Activated naive CD4-positive, alpha-beta T cell treated with anti-CD3 and anti-CD28 coated beads for 36 hours (primary cell): ENCODE measurements at regions not wholly inside any gene's neighbourhood (a gene's known extent, or its start where the extent isn't known, plus 50 kb on each side); places are given as distances from the start of the nearest gene placed in this dataset.
"Not testable (repeated sequence)": the region's sequence is repeated elsewhere in the genome, so short reads cannot be mapped to it uniquely, and the experiment has no call there.

ENCODE experiments used
- CTCF ChIA-PET: fragments of 350-600 bp; sonication (Branson Sonifier 250); formaldehyde crosslinking; loops from one replicate; lab custom pipeline; 2021; ENCODE audit warnings: antibody characterized with exemption; lab: Charles Lee
- DNase-seq: peaks from one replicate; pipeline ENCODE4 v3.0.0-alpha.2; 2020
- H3K27ac Mint-ChIP-seq: one replicate; pipeline ENCODE4 v1.8.0; 2021; ENCODE audit warnings: mild to moderate bottlenecking, mixed read lengths
- H3K27me3 Mint-ChIP-seq: one replicate; pipeline ENCODE4 v1.8.0; 2021; ENCODE audit warnings: low read depth, mixed read lengths
- H3K36me3 Mint-ChIP-seq: one replicate; pipeline ENCODE4 v1.8.0; 2021; ENCODE audit warnings: low read depth, mixed read lengths
- H3K4me1 Mint-ChIP-seq: one replicate; pipeline ENCODE4 v1.8.0; 2021; ENCODE audit warnings: low read depth, mixed read lengths
- H3K4me3 Mint-ChIP-seq: one replicate; pipeline ENCODE4 v1.8.0; 2021; ENCODE audit warnings: mild to moderate bottlenecking, moderate library complexity, mixed read lengths
- H3K9me3 Mint-ChIP-seq: one replicate; pipeline ENCODE4 v1.8.0; 2021; ENCODE audit warnings: mixed read lengths
- intact Hi-C: fragments of 100-400 bp; cut with micrococcal nuclease; formaldehyde crosslinking; loops from one replicate; pipeline ENCODE4 v1.15.1; 2023

- Mint-ChIP-seq H3K27ac (no peak overlapping the region), H3K36me3 (peaks cover 3% of the 10 kb centered on the region), H3K9me3 (peaks cover 7% of the 10 kb centered on the region), H3K27me3 (no peaks in the 10 kb centered on the region), H3K4me3 (no peak overlapping the region), H3K4me1 (peaks cover 8% of the 10 kb centered on the region)
- no peak for DNase-seq
- CTCF ChIA-PET = no interaction called here
- intact Hi-C loops = loop anchor here (1.0 kb wide), 1 partner anchor 9 kb away; no protein-coding TSS in a partner anchor
These were observed 444.0 kb upstream of the PTGER4 start for GRCh38 chr5:40235471-40236400.

- Mint-ChIP-seq H3K4me3 (no peak overlapping the region), H3K9me3 (no peaks in the 10 kb centered on the region), H3K27me3 (no peaks in the 10 kb centered on the region), H3K4me1 (no peaks in the 10 kb centered on the region), H3K27ac (no peak overlapping the region), H3K36me3 (no peaks in the 10 kb centered on the region)
- DNase-seq = no peak
- intact Hi-C loops = no loop called here
- CTCF ChIA-PET = no interaction called here
These were observed 446.4 kb upstream of the PTGER4 start for GRCh38 chr5:40233268-40233667.

GRCh38 chr5:40227931-40228330 is 451.8 kb upstream of the PTGER4 start:
- Mint-ChIP-seq H3K4me1 (peaks cover 30% of the 10 kb centered on the region), H3K36me3 (no peaks in the 10 kb centered on the region), H3K27me3 (no peaks in the 10 kb centered on the region), H3K4me3 (no peak overlapping the region), H3K27ac (no peak overlapping the region), H3K9me3 (no peaks in the 10 kb centered on the region)
- intact Hi-C loops = loop anchor here (10.0 kb wide), 1 partner anchor 1013 kb away; the partner anchor contains the start of gene FYB1
- CTCF ChIA-PET = interaction anchor here (1.0 kb wide), 1 partner anchor 44 kb away, joined by 4 read pairs; no protein-coding TSS in a partner anchor
- DNase-seq = no peak

GRCh38 chr5:40227366-40227765 is 452.3 kb upstream of the PTGER4 start:
- Mint-ChIP-seq H3K36me3 (no peaks in the 10 kb centered on the region), H3K27me3 (no peaks in the 10 kb centered on the region), H3K4me1 (peaks cover 34% of the 10 kb centered on the region), H3K9me3 (no peaks in the 10 kb centered on the region), H3K27ac (no peak overlapping the region), H3K4me3 (no peak overlapping the region)
- intact Hi-C loops = loop anchor here (10.0 kb wide), 1 partner anchor 1013 kb away; the partner anchor contains the start of gene FYB1
- CTCF ChIA-PET = interaction anchor here (1.0 kb wide), 1 partner anchor 45 kb away, joined by 4 read pairs; no protein-coding TSS in a partner anchor
- DNase-seq = no peak

- DNase-seq = no peak
- H3K4me1 Mint-ChIP-seq = peaks cover 36% of the 10 kb centered on the region
- H3K36me3 Mint-ChIP-seq = no peaks in the 10 kb centered on the region
- no peaks in the 10 kb centered on the region for H3K27me3 Mint-ChIP-seq
- no peak overlapping the region for H3K4me3 Mint-ChIP-seq
- CTCF ChIA-PET = interaction anchor here (0.6 kb wide), 1 partner anchor 27 kb away, joined by 3 read pairs; no protein-coding TSS in a partner anchor
- no peaks in the 10 kb centered on the region for H3K9me3 Mint-ChIP-seq
- intact Hi-C loops = loop anchor here (1.0 to 10.0 kb wide), 2 partner anchors 8 to 1012 kb away; partner anchors contain the start of gene FYB1
- no peak overlapping the region for H3K27ac Mint-ChIP-seq
These were observed 452.8 kb upstream of the PTGER4 start for GRCh38 chr5:40226906-40227305.

- Mint-ChIP-seq H3K4me1 (peaks cover 49% of the 10 kb centered on the region), H3K27ac (peak overlapping the region; percentile 92)
- H3K36me3 Mint-ChIP-seq, H3K9me3 Mint-ChIP-seq, H3K27me3 Mint-ChIP-seq, H3K4me3 Mint-ChIP-seq: not testable (repeated sequence)
- CTCF ChIA-PET = interaction anchor here (0.6 to 1.0 kb wide), 2 partner anchors 18 to 45 kb away, joined by 3 read pairs; no protein-coding TSS in a partner anchor
- peak; percentile 61 for DNase-seq
- intact Hi-C loops = loop anchor here (10.0 kb wide), 1 partner anchor 1010 kb away; the partner anchor contains the start of gene FYB1
These were observed 454.6 kb upstream of the PTGER4 start for GRCh38 chr5:40225147-40225546.

GRCh38 chr5:40224421-40224820 is 455.3 kb upstream of the PTGER4 start:
- Mint-ChIP-seq H3K27me3 (no peaks in the 10 kb centered on the region), H3K4me1 (peaks cover 50% of the 10 kb centered on the region), H3K27ac (peak overlapping the region; percentile 92), H3K9me3 (no peaks in the 10 kb centered on the region), H3K36me3 (no peaks in the 10 kb centered on the region), H3K4me3 (peak overlapping the region; percentile 31)
- DNase-seq = peak; percentile 19
- intact Hi-C loops = loop anchor here (1.0 to 10.0 kb wide), 15 partner anchors 14 to 1010 kb away; partner anchors contain the start of gene FYB1
- CTCF ChIA-PET = interaction anchor here (1.3 kb wide), 1 partner anchor 187 kb away, joined by 3 read pairs; no protein-coding TSS in a partner anchor

GRCh38 chr5:40223884-40224402 is 455.8 kb upstream of the PTGER4 start:
- CTCF ChIA-PET = interaction anchor here (1.3 kb wide), 1 partner anchor 188 kb away, joined by 3 read pairs; no protein-coding TSS in a partner anchor
- Mint-ChIP-seq H3K27ac (peak overlapping the region; percentile 92), H3K4me3 (peak overlapping the region; percentile 31), H3K4me1 (peaks cover 50% of the 10 kb centered on the region), H3K27me3 (no peaks in the 10 kb centered on the region), H3K36me3 (no peaks in the 10 kb centered on the region), H3K9me3 (no peaks in the 10 kb centered on the region)
- intact Hi-C loops = loop anchor here (1.0 to 10.0 kb wide), 15 partner anchors 14 to 1009 kb away; partner anchors contain the start of gene FYB1
- peak; percentile 66 for DNase-seq

GRCh38 chr5:40221796-40222195 is 457.9 kb upstream of the PTGER4 start:
- CTCF ChIA-PET = no interaction called here
- peaks cover 2% of the 10 kb centered on the region for H3K27me3 Mint-ChIP-seq
- peaks cover 3% of the 10 kb centered on the region for H3K9me3 Mint-ChIP-seq
- H3K4me1 Mint-ChIP-seq = peaks cover 61% of the 10 kb centered on the region
- no peak overlapping the region for H3K27ac Mint-ChIP-seq
- no peak for DNase-seq
- no peak overlapping the region for H3K4me3 Mint-ChIP-seq
- no peaks in the 10 kb centered on the region for H3K36me3 Mint-ChIP-seq
- intact Hi-C loops = loop anchor here (10.0 kb wide), 1 partner anchor 1007 kb away; the partner anchor contains the start of gene FYB1

GRCh38 chr5:40221255-40221654 is 458.5 kb upstream of the PTGER4 start:
- H3K4me3 Mint-ChIP-seq = no peak overlapping the region
- no peak overlapping the region for H3K27ac Mint-ChIP-seq
- H3K4me1 Mint-ChIP-seq = peaks cover 60% of the 10 kb centered on the region
- no peaks in the 10 kb centered on the region for H3K36me3 Mint-ChIP-seq
- CTCF ChIA-PET = no interaction called here
- H3K27me3 Mint-ChIP-seq = peaks cover 2% of the 10 kb centered on the region
- no peak for DNase-seq
- intact Hi-C loops = loop anchor here (10.0 kb wide), 1 partner anchor 1006 kb away; the partner anchor contains the start of gene FYB1
- H3K9me3 Mint-ChIP-seq = peaks cover 3% of the 10 kb centered on the region

GRCh38 chr5:40220260-40220659 is 459.5 kb upstream of the PTGER4 start:
- Mint-ChIP-seq H3K27ac (no peak overlapping the region), H3K27me3 (peaks cover 2% of the 10 kb centered on the region), H3K9me3 (peaks cover 3% of the 10 kb centered on the region), H3K4me3 (no peak overlapping the region), H3K4me1 (peaks cover 50% of the 10 kb centered on the region), H3K36me3 (no peaks in the 10 kb centered on the region)
- DNase-seq = no peak
- intact Hi-C loops = loop anchor here (10.0 kb wide), 1 partner anchor 1005 kb away; the partner anchor contains the start of gene FYB1
- CTCF ChIA-PET = interaction anchor here (0.6 to 1.1 kb wide), 3 partner anchors 48 to 218 kb away, joined by 3 to 6 read pairs (median 4); no protein-coding TSS in a partner anchor

GRCh38 chr5:40217553-40217952 is 462.2 kb upstream of the PTGER4 start:
- peaks cover 3% of the 10 kb centered on the region for H3K9me3 Mint-ChIP-seq
- no peak overlapping the region for H3K27ac Mint-ChIP-seq
- DNase-seq = no peak
- intact Hi-C loops = no loop called here
- peaks cover 2% of the 10 kb centered on the region for H3K27me3 Mint-ChIP-seq
- no peaks in the 10 kb centered on the region for H3K36me3 Mint-ChIP-seq
- H3K4me1 Mint-ChIP-seq = peaks cover 40% of the 10 kb centered on the region
- CTCF ChIA-PET = no interaction called here
- no peak overlapping the region for H3K4me3 Mint-ChIP-seq
